NCI-H526 (cell line): ENCODE measurements at regions not wholly inside any gene's neighbourhood (a gene's known extent, or its start where the extent isn't known, plus 50 kb on each side); places are given as distances from the start of the nearest gene placed in this dataset.

Source experiments
- DNase-seq, 2 experiments: peaks; one replicate each; lab custom pipeline; 2025; lab: John Stamatoyannopoulos, UW

DNA sequence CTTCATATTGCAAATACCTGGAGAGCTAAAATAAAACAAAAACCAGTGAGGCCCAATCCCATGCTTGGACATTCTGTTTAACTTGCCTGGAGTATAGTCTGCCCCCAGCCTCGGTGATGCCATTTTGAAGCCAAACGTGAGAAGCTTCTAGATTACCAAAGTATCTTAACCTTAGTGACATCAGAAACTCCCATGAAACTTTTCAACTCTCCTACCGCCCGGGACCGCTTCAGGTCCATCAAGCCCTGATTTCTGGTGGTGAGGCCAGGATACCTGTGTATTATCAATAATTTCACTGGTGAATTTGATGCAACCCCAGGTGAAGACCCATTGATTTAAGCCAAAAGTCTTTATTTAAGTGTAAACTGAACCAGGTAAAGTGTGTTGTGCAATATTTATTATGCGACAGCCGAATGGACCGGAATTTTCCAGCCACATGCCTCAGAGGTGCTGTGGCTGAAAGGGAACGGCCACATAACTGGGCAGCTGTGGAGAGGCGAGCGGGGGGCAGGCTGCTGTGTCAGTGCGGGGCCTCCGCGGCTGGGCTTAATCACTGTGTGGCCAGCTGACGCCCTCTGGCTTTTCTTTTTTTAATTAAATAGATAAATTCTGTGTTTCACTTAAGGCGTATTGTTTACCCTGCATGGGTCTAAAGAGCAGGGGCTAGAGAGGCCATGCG is 385.5 kb upstream of the B3GAT1 start:
- no peak for DNase-seq

DNA sequence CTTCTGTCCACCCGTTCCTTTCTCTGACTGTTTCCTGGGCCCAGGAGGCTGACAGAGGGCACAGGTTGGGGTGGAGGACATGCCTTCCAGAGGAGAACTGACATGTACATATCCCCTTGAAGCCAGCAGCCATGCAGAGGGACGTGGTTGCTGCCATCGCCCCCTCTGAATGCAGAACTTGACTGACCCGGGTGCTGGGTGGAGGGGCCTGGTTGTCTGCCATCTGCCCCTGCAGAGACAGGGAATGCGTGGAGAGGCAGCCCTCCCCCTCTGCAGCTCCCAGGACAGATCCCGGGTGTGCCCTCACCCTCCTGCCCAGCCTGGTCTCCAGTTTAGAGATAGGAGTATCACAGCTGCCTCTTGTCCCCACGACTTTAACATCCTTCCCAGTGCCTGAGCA is 383.0 kb upstream of the B3GAT1 start:
- no peak for DNase-seq

DNA sequence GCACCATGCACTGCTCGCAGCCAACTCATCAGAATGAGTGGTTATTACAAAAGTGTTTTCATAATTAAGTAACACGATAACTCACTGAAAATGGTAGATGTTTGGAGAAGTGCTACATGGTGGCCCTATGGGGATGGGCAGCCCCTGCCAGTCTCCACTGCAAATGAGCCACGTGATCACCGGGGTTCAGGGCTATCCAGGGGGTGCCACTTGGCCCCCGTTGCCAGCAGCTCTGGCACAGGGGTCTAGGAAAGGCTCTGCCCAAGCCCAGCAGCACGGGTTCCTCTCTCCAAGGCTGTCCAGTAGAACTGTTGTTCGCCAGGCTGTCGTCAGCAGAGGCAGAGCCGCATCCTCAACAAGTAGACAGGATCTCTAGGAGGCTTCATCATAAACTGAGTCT is 382.1 kb upstream of the B3GAT1 start:
- DNase-seq = no peak

DNA sequence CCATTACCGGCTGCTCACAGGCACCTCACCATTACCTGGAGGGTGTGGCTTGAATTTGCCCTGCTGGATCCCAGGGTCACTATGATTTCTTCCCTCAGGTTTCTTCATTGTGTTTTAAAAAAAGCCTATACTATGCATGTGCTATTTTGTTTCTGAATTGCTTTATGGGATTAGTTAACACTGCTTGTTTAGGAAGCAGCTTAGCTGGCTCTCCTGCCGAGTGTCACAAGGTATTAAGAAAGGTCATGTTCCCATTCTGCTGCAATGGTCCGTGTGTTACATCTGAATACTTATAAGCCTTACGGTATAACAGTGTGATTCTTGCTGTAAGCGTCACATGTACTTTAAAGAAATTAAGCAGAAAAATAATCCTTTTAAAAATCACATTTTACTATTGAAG is 380.6 kb upstream of the B3GAT1 start:
- DNase-seq = no peak

DNA sequence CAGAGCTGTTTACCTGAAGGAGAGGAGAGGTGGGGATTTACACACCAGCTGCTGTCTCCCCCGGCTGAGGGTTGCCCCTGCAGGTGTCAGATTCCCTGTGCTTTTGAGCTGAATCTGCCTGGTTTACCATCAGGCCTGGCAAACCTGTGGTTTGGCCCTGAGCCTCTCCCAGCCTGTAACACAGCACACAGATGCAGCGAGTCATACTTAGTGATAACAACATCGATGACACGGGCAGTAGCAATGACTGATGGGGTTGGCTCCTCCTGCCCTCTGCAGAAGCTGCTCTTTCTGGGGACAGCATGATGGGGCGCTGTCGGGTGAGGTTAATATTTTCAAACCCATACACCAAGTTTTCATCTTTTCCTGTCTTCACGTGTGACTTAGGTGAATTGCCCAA is 380.0 kb upstream of the B3GAT1 start:
- no peak for DNase-seq

DNA sequence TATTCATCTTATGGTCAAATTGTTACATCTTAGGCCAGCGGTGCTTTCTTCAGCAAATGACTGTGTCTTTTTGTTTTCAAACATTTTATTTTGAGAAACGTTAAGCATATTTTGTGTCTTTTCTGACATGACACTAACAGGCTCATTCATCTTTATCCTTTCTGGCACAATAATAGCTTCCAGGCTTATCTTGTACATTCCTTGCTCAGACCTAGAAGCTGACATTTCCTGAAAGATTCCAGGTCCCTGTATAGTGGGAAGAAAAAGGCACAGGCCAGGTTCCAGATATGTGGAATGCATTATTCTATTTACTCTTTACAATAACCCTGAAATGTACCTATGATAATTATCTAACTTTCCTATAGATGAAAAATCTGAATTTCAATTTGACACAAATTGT is 379.1 kb upstream of the B3GAT1 start:
- DNase-seq = no peak

DNA sequence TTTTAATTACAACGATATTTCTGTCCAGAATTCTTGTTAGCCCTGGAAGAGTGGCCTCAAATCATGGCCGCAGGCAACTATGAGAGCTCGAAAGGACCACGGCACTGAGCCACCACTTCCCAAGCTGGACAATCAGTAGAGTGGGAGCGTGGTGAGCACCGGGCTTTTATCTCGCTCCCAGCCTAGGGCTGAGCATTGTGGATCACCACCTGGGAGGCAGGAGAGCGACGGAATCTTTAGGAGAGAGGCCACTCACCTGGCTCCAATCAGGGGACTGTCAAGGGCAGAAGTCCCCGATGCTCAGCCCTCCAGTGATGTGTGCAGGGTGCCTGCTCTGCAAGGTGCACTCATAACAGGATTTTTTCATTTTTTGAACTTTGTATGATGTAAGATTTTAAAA is 377.1 kb upstream of the B3GAT1 start:
- no peak for DNase-seq

DNA sequence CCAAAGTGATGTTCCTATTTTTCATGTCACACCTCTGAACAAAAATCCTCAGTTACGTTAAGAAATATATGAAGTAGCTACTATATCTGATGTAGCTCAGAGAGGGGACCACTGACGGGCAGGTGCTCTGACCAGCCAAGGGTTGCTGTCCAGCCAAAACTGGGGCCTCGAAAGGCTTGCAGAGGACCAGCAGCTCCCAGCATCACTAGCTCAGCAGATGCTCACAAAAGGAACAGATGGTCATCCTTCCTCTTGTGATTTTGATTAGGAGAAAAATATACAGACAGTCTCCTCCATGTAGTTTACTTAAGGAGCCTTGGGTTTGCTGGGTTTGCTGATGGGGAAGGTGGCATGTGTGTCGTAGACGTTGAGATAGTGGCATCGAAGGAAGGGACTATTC is 374.6 kb upstream of the B3GAT1 start:
- no peak for DNase-seq

DNA sequence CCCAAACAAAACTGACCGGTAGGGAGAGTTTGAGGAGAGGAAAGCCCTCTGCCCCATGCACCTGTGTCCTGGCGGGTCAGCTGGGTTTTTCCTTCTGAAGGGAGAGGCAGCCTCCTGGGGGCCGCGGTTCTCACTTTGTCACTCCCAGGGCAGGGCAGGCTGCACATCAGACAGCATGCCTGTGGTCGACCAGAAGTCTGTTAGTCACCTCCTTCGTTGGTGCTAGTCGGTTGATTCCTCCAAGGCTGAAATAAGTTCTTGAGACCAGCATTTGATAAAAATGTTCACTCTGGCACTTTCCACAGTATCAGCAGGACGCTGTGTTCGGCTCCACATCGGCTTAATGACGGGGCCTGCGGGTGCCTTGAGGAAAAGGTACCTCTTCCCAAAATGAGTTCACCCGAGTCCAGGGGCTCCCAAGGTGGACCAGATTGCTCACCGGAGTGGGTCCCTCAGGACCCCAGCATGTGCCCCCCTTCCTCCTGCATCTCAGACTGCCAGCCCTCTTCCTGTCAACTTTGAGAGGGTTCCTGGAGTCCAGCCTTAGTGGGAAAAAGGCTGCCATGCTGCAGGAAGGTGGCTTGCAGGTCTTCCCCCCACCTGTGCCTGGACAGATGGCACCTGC is 373.7 kb upstream of the B3GAT1 start:
- DNase-seq = no peak

DNA sequence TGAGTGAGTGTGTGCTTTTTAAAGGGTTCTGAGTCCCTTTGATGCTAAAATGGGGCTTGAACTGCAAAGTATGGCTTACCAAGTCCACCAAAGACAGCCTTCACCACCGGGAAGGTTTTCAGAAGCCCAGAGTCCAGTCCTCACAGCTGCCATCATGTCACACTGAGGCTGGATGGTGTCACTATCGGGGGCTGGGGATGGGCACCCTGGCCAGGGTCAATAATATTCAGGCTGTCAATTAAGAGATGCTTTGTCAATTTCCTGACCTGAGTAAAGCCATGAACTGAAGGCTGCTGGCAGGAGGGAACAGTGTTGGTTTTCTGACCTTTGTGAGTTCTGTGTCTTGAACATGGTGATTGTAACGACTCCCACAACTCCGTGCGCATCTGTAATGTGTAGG is 373.0 kb upstream of the B3GAT1 start:
- DNase-seq = no peak

DNA sequence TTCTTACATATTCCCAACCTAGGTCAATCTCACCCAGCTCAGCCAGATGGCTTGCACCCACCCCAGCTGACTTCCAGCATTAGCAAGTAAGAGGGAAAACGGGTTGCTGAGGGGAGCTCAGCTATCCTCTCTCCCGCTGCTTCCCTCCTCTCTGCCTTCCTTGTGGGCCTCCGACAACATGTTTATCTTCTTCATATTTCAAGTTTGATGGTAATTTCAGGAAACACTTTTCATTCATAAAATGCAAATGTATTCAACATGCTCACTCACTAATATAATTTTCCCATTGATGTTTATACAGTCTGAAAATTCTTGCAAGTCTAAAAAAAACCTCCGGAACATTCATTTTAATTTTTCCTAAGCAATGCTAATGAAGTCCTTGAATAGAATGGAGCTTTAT is 372.5 kb upstream of the B3GAT1 start:
- no peak for DNase-seq

DNA sequence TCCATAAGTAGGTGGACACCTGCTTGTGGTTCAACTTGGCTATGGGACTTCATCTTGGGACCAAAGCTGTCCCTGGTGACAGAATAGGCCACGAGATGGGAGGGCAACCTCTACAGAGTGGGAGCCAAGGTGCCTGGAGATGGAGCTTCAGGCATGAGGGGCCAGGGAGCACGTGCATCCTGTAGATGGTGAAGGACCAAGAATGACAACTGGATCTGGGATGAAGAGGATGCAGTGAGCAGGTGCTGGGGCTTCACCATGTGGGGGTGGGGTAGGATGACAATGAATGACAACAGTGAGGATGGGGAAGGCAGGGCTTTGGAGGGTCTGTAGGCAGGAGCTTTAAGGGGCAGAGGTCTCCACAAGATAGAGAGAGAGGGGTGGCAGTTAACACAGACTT is 372.0 kb upstream of the B3GAT1 start:
- no peak for DNase-seq

DNA sequence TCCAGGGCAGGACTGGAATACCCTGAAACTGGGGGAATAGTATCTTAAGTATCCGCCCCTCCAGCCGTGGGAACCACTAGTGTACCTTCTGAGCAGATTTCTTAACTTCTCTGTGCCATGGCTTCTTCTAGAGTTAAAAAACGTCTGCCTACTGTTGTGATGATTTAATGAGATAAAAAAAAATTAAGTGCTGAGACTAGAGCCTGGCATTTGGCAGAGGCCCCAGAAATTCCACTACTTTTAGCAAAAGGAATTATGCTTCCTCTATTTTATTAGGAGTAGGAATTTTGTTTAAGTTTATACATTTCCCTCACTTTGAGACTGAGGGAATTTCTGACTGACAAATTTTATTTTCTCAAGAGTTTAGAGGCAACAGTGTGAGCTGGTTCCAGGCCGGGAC is 371.2 kb upstream of the B3GAT1 start:
- no peak for DNase-seq

DNA sequence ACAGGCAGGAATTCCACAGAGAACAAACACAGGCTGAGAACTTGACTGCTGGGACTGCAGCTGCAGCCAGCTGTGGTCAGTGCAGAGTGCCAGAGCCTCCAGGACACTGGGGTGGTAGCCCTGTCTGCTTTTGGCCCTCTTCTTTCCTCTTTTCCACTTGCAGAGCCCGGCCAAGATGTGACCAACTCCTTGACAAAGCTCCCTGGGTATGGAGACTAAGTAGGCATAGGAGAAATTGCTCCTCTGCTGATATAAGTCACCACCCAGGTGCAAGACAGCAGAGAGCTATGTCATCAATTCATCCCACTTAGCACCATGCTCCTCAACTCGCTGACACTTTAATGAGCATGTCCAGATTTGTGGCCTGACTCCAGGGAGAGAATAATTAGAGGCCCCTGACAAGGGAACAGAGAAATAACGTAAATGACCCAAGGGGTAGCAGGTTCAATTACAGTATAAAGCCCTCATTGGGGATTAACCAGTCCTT is 369.4 kb upstream of the B3GAT1 start:
- no peak for DNase-seq

DNA sequence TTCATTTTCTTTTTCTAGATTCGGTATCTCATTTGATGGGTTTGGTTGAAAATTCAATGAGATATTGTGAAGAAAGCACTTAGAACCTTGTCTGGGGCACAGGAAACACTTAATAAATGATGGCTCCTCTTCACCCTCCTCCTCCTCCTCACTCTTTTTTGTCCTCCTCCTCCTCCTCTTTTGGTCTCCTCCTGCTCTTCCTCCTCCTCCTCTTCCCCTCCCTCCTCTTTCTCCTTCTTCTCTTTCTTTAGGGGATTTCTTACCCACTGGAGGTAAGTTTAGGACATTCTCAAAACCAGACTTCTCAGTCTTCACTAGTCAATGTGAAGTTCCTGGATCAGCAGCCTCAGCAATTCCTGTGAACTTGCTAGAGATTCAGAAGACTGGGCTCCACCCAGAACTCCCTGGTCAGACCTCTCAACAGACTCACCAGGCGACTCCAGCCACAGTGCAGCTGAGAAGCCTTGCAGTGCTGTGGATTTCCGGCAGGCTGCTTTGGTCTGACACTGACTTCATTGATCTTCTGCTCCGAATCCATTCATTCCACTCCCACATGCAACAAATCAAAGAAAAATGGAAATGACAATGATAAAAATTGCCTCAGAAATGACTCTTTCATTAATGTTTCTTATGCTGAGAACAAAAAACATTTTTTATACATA is 368.6 kb upstream of the B3GAT1 start:
- DNase-seq = peak in 1 of 2 experiments; percentile 30

DNA sequence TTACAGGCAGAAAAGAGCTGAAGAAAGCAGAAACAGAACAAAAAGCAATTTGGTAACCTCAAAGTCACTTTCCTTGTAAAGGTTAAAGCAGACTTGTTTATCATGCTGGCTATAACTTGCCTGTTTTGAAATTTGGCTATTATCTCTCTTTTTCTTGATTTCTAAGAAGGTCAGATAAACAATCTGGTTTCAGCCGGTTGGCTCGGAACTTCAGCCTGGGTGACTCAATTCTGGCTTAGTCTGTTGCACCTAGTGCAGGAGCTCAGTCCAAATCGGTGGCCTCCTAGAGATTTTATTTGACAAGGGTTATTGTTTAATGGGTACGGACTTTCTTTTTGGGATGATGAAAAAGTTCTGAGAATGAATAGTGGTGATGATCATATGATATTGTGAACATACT is 367.1 kb upstream of the B3GAT1 start:
- DNase-seq = no peak

DNA sequence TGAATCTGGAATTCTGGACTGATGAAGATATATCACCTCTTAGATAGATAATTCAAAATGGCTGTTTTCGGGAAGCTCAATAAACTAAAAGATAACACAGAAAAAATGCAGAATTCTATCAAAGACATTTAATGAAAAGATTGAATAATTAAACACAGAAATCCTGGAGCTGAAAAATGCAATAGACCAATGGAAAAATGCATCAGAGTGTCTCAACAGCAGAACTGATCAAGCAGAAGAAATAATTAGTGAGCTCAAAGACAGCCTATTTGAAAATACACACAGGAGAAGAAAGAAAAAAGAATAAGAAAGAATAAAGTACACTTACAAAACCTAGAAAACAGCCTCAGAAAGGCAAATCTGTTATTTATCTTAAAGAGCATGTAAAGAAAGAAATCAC is 356.4 kb upstream of the B3GAT1 start:
- DNase-seq = no peak

DNA sequence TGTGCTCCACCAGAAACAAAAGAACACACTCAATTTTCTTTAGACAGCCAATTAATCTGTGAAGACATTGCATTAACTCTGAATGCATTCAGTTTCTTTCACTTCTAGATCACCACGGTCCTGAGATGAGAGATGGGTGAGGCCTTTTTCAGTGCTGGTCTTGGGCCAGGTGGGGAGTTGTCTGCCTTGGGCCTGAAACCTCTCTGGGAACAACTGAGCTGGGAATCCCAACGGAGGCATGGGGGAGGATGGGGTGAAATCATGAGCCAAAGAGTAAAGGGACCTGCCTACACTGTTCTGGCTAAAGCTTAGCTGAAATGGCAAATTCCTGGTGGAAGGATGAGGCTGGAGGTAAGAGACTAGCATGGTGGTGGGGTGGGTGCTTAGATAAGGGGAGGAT is 353.5 kb upstream of the B3GAT1 start:
- no peak for DNase-seq

DNA sequence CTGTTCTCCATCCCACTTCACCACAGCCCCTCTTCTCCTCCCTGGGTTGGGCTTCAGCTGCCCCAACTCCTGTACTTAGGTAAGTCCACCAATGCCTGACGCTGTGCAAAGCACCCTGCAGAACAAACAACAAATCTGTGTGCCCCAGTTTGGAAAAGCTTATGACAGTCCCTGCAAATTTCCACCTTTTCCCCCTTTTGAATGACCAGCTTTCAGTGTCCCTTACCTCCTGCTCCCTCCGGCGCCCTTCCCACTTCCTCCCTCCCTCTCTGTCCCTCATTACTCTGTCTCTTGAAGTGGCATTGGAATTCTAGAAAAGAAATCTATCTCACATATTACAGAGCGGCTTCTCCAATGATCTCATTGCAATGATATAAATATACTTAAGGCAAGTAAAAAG is 352.9 kb upstream of the B3GAT1 start:
- DNase-seq = no peak

DNA sequence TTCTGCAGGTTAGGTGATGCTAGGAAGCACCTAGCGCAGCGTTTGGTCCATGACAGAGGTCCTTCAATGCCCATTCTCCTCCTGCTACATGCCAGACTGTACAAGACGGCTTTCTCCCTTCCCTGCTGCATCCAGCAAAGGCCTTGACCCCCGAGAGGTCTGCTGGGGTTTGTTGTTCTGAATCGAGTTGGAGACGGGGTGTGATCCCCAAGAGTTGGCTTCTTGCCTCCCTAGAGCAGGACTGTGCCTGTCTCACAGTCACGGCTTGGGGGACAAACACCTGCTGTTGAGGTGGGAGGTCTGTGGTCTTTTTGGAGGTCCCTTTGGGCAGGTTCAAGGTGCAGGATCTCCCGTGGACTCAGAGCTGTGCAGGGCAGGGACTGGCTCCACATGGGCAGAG is 352.3 kb upstream of the B3GAT1 start:
- DNase-seq = no peak

DNA sequence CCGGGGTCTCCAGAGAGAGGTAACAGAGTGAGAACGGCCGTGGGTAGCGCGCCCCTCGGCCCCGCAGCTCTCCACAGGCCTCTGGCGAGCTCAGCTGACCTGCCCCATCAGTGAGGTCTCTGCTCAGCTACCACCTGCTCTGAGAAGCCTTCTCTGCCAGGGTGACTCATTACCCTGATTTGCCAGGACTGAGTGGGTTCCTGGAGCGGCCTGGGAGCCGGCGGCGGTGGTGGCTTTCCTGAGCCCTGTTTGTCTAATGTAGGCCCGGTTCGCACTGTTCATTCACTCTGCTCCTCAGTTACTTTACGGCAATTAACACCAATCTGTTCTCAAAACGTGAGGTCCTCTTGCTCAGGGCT is 351.0 kb upstream of the B3GAT1 start:
- DNase-seq = no peak

DNA sequence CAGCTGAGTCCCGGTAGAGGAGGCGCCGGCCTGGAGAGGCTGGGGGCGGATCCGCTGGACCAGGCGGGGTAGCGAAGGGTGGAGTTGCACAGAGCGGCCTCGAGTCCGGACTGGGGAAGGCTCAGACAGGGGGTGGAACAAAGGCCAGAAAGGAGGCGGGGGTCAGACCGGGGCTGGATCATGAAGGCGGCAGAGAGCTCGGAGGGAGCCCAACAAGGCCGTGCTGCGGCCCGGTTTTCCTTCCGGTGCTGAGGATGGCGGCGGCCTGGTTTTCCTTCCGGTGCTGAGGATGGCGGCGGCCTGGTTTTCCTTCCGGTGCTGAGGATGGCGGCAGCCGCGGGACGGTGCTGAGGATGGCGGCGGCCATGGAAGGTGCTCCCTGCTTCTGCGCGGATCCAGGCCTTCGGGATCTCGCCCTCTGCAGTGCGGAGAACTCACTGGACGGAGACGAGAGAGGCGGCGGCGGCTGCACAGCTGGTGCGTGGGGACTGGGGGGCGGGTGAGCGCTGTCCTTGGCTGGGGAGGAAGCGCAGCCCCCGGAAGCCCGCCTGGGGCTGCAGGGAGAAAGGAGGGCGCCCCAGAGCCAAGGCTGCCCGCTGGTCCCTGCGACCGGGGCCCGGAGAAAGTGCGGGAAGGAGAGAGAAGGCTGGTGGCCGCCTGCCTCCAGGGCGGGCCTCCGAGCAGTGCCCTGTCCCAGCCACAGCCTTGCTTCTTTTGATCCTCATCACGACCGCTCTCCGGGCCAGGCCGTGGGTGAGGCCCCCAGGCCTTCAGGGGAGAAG is 350.4 kb upstream of the B3GAT1 start:
- DNase-seq = no peak

DNA sequence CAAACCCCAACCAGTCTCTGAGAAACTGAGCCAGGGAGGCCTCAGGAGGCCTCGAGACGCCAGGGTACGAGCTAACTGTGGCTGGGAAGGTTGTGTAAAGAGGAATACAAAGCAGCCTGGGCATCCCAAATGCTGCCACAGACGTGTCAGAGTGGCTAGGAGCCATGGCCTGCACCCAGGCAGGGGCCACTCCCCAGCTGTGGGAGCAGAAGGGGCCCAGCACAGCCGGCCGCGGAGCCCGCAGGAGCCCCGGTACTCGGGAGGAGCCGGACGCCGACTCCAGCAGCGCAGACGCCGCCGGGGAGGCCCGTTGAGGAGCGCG is 349.8 kb upstream of the B3GAT1 start:
- DNase-seq = no peak
